ENCODE measurements at regions not wholly inside any gene's neighbourhood (a gene's known extent, or its start where the extent isn't known, plus 50 kb on each side); places are given as distances from the start of the nearest gene placed in this dataset.

DNA sequence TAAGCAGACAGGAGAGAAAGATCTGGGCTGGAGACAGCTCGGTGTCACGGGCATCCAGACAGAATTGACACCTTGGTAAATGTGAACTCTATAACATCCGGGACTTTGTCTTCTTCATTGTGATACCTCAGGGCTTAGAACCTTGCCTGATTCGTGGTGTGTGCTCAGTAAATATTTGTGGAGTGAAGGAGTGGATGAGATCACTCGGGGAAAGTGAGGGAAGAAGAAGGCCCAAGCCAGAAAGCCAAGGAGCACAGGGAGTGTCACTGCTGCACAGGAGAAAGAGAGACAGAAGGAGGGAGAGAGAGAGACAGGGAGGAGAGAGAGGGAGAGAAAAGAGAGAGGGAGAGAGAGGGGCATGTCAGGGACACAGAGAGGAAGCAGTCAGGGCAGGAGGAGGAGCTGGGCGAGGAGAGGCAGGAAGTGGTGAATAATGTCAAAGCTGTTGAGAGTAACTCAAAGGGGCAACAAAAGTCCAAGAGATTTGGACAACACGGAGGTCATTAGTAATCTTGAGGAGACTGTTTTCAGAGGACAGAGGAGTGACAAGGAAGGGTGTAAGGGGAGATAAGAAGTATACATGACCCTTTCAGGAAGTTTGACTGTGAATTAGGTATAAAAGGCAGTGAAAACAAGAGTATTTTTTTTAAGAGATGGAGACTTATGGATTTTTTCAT is 141.6 kb upstream of the MAX start:
- H3K36me3 ChIP-seq, result no peaks in the 10 kb centered on the region
- peak overlapping the region in 8 of 11 experiments; percentile 11 to 71 (median 48); a peak in 12 of 22 replicates for H3K27ac ChIP-seq
- TF ChIP-seq Cebpa-rat (IDR thresholded peaks at IDR 0.05), result no peak
- no peak overlapping the region for H3K9ac ChIP-seq
- H3K27me3 ChIP-seq, result no peaks in the 10 kb centered on the region
- no peak overlapping the region for H3K4me3 ChIP-seq
- H3K4me1 ChIP-seq, result peaks cover 5 to 12% (median 8%) of the 10 kb centered on the region in 10 experiments; a peak in 18 of 20 replicates
- no peaks in the 10 kb centered on the region for H4K20me1 ChIP-seq
- H3K9me3 ChIP-seq (replicated peaks in 1 of 11), result peaks cover 0 to 8% (median 0%) of the 10 kb centered on the region in 11 experiments; a peak in 7 of 22 replicates
- H3K4me2 ChIP-seq, result peak overlapping the region; percentile 9 to 52 (median 25); a peak in 19 of 22 replicates

DNA sequence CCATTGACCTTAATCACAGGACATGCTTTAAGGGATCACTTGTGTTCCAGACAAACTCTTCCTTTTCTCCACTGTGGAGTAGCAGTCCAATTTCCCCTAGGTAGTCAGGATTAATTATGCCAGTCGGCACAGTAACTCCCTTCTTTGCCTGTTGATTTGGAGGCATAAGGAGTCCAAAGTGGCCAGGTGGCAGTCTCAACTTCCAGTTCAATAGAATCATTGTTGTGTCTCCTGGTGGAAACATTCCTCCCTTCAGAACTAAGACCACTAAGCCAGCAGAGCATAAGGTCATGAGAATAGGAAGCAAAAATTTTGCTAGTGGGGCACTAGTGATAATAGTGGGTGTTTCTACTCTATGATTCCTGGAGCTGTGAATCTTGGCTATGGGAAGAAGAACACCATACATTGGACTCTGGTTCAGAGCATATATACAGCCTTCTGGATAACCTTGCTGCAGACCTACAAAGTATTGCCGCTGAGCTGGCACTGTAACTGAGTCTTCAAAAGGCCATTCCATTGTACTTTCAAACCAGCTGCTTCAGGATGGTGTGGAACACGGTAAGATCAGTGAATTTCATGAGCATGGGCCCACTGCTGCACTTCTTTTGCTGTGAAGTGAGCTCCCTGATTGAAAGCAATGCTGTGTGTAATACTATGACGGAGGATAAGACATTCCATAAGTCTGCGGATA is 147.3 kb upstream of the MAX start:
- Histone ChIP-seq H3K4me3 (no peak overlapping the region), H3K27me3 (no peaks in the 10 kb centered on the region), H3K4me1 (peaks cover 0 to 26% (median 4%) of the 10 kb centered on the region in 10 experiments; a peak in 9 of 20 replicates), H3K36me3 (no peaks in the 10 kb centered on the region), H3K9me3 (replicated peaks in 1 of 11) (peaks cover 0 to 4% (median 0%) of the 10 kb centered on the region in 11 experiments; a peak in 5 of 22 replicates), H3K4me2 (no peak overlapping the region), H3K9ac (no peak overlapping the region), H4K20me1 (no peaks in the 10 kb centered on the region), H3K27ac (no peak overlapping the region)
- no peak for TF ChIP-seq Cebpa-rat (IDR thresholded peaks at IDR 0.05)

DNA sequence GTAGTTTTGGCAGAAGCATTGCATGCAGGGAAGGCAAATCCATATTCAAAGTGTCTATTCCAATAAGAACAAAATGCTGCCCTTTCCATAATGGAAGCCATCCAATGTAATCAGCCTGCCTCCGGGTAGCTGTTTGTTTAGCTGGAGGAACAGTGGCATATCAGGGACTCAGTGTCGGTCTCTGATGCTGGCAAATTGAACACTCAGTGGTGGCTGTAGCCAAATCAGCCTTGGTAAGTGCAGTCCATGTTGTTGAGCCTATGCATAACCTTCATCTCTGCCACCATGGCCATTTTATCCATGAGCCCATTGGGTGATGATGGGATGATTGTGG is 147.8 kb upstream of the MAX start:
- Histone ChIP-seq H3K4me3 (no peak overlapping the region), H3K4me2 (peak overlapping the region in 2 of 11 experiments; percentile 64 to 74; a peak in 4 of 22 replicates), H3K27ac (peak overlapping the region in 1 of 11 experiments; percentile 42; a peak in 2 of 22 replicates), H3K27me3 (no peaks in the 10 kb centered on the region), H3K36me3 (no peaks in the 10 kb centered on the region), H3K9me3 (replicated peaks in 1 of 11) (0 out of 22 replicates have a peak, but pooled peaks cover 0 to 3% (median 0%) of the 10 kb centered on the region in 11 experiments), H3K9ac (no peak overlapping the region), H3K4me1 (peaks cover 0 to 30% (median 6%) of the 10 kb centered on the region in 10 experiments; a peak in 9 of 20 replicates), H4K20me1 (no peaks in the 10 kb centered on the region)
- no peak for TF ChIP-seq Cebpa-rat (IDR thresholded peaks at IDR 0.05)

DNA sequence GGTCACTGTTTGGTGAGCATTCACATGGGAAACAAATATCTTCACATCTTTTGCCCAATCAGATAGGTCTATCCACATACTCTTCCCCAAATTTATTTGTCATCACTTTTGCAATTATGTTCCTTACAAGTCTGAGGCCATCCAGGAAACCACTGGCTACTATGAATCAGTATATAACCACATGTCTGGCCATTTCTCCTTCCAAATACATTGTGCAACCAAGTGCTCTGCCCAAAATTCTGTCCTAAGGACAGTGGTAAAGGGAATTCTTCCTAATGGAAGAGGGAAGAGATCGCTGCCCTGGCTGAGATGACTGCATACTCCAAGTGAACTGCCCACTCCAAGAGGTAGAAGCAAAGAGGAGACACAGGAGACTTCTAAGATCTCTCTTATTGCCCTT is 148.9 kb upstream of the MAX start:
- H3K4me3 ChIP-seq, result no peak overlapping the region
- peaks cover 0 to 31% (median 6%) of the 10 kb centered on the region in 10 experiments; a peak in 9 of 20 replicates for H3K4me1 ChIP-seq
- H3K36me3 ChIP-seq, result no peaks in the 10 kb centered on the region
- 0 out of 22 replicates have a peak, but pooled peaks cover 0 to 3% (median 0%) of the 10 kb centered on the region in 11 experiments for H3K9me3 ChIP-seq (replicated peaks in 1 of 11)
- H3K9ac ChIP-seq, result no peak overlapping the region; a peak in 1 of 22 replicates
- H3K27me3 ChIP-seq, result no peaks in the 10 kb centered on the region
- no peaks in the 10 kb centered on the region for H4K20me1 ChIP-seq
- H3K4me2 ChIP-seq, result peak overlapping the region in 4 of 11 experiments; percentile 64 to 77 (median 70); a peak in 8 of 22 replicates
- H3K27ac ChIP-seq, result peak overlapping the region in 3 of 11 experiments; percentile 33 to 66 (median 49); a peak in 5 of 22 replicates
- peak in 1 of 11 experiments; percentile 74; a peak in 2 of 22 replicates for TF ChIP-seq Cebpa-rat (IDR thresholded peaks at IDR 0.05)

DNA sequence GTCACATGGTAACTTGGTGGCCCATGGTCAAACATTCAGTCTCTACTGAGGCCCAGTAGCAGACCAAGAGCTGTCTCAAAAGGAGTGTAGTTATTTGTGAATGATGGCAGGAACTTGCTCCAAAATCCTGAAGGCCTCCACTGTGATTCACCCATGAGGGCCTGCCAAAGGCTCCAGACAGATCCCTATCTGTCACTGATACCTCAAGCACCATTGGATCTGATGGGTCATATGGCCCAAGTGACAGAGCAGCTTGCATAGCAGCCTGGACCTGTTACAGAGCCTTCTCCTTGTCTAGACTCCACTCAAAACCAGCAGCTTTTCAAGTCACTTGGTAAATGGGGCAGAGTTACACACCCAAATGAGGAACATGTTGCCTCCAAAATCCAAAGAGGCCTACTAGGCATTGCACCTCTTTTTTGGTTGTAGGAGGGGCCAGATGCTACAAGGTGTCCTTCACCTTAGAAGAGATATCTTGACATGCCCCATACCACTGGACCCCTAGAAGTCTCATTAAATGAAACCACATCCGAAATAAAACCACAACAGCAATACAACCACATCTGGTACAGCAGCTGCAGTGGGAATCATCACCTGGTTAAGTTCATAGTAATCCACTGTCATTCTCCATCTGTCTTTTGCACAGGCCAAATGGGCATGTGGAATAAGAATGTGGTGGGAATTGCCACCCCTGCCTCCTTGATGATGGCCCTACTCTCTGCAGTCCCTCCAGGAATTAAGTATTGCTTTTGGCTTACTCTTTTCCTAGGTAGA is 150.4 kb upstream of the MAX start:
- no peak for TF ChIP-seq Cebpa-rat (IDR thresholded peaks at IDR 0.05)
- Histone ChIP-seq H3K4me2 (peak overlapping the region in 1 of 11 experiments; percentile 77; a peak in 1 of 22 replicates), H3K27me3 (no peaks in the 10 kb centered on the region), H3K9me3 (replicated peaks in 1 of 11) (0 out of 22 replicates have a peak, but pooled peaks cover 0 to 3% (median 0%) of the 10 kb centered on the region in 11 experiments), H3K9ac (no peak overlapping the region), H3K4me3 (no peak overlapping the region), H3K36me3 (no peaks in the 10 kb centered on the region), H3K4me1 (peaks cover 0 to 31% (median 6%) of the 10 kb centered on the region in 10 experiments; a peak in 9 of 20 replicates), H3K27ac (no peak overlapping the region), H4K20me1 (no peaks in the 10 kb centered on the region)

DNA sequence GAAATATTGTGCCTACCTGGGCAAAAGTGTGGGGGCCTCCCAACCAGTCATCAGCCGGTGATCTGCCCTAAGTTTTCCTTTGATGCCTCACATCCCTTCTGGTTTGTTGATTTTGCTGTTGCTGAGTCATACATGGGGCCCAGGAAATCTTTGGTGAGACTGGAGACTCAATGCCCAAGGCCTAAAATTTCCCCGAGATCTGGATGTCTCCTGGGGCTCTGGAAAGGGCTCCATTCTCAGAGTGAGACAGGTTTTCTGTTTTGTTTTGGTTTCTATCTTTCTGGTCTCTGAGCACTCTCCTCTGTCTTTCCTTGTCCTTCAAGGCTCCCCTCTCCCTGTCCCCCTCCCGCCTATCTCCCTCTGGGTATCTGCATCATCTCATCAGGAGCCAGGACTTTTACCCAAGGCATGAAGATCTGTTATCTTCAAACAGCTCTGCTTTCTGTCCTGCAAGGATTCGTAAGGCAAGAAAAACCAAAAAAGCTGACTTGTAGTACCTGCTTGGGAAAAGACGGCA is 152.8 kb upstream of the MAX start:
- Histone ChIP-seq H3K4me3 (no peak overlapping the region), H3K27me3 (no peaks in the 10 kb centered on the region), H3K36me3 (no peaks in the 10 kb centered on the region), H3K9me3 (replicated peaks in 1 of 11) (0 out of 22 replicates have a peak, but pooled peaks cover 0 to 3% (median 0%) of the 10 kb centered on the region in 11 experiments), H4K20me1 (no peaks in the 10 kb centered on the region), H3K27ac (no peak overlapping the region), H3K9ac (no peak overlapping the region), H3K4me1 (peaks cover 0 to 31% (median 6%) of the 10 kb centered on the region in 10 experiments; a peak in 9 of 20 replicates), H3K4me2 (peak overlapping the region in 3 of 11 experiments; percentile 16 to 30 (median 24); a peak in 2 of 22 replicates)
- TF ChIP-seq Cebpa-rat (IDR thresholded peaks at IDR 0.05), result no peak

- Histone ChIP-seq H4K20me1 (no peaks in the 10 kb centered on the region), H3K9ac (no peak overlapping the region), H3K36me3 (no peaks in the 10 kb centered on the region), H3K4me2 (no peak overlapping the region), H3K9me3 (replicated peaks in 1 of 11) (0 out of 22 replicates have a peak, but pooled peaks cover 0 to 3% (median 0%) of the 10 kb centered on the region in 11 experiments), H3K27me3 (no peaks in the 10 kb centered on the region), H3K27ac (no peak overlapping the region), H3K4me3 (no peak overlapping the region), H3K4me1 (peaks cover 0 to 24% (median 5%) of the 10 kb centered on the region in 10 experiments; a peak in 9 of 20 replicates)
- no peak for TF ChIP-seq Cebpa-rat (IDR thresholded peaks at IDR 0.05)
These were observed 153.5 kb upstream of the MAX start for GRCh38 chr14:65255583-65256461.

DNA sequence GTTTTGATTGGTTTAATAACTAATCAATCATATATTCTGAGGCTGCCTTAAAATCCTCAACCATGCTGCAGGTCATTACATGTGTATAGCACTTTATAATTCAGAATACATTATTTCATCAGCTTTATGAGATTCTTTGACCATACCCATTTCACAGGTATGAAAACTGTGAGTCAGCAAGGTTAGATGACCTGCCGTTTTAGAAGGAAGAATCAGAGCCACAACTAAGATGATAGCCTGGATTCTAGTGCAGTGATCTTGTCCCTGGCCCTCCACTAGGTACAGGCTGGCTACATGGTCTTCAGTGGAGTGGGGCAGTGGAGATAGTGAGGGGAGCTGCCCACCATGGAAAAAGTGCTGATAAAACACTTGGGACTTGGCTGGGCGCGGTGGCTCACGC is 154.4 kb upstream of the MAX start:
- H3K27ac ChIP-seq, result no peak overlapping the region
- H3K4me1 ChIP-seq, result peaks cover 0 to 15% (median 2%) of the 10 kb centered on the region in 10 experiments; a peak in 8 of 20 replicates
- no peaks in the 10 kb centered on the region for H3K27me3 ChIP-seq

More for the DNA sequence above, 154.4 kb upstream of the MAX start:
- TF ChIP-seq Cebpa-rat (IDR thresholded peaks at IDR 0.05), result no peak
- Histone ChIP-seq H4K20me1 (no peaks in the 10 kb centered on the region), H3K9ac (no peak overlapping the region), H3K4me2 (no peak overlapping the region), H3K9me3 (replicated peaks in 1 of 11) (peaks cover 0 to 6% (median 0%) of the 10 kb centered on the region in 11 experiments; a peak in 2 of 22 replicates), H3K4me3 (no peak overlapping the region), H3K36me3 (no peaks in the 10 kb centered on the region)

All from BLaER1 treated with 17β-estradiol and CSF1 and Interleukin-3, amounts not matched to agents 10 nM and 100 nM (cell line).